Gastrocnemius medialis (tissue), 4 donors: ENCODE measurements at regions not wholly inside any gene's neighbourhood (a gene's known extent, or its start where the extent isn't known, plus 50 kb on each side); places are given as distances from the start of the nearest gene placed in this dataset.

Experiments
- POLR2A ChIP-seq, 2 donors: fragments of 450-650 bp; IDR thresholded peaks; one replicate each; pipeline ENCODE4 v1.6.1; 2017; ENCODE audit warnings: antibody characterized with exemption in 2 of 2, mild to moderate bottlenecking in 2 of 2, moderate library complexity in 2 of 2
- TF ChIP-seq, protein P1 (sequence below), 5 experiments: fragments of 450-650 bp in 3 of 5; fragments of 200-600 bp in 2 of 5; sonication (generic) in 2 of 5; IDR thresholded peaks in 4 of 5; conservative IDR thresholded peaks in 1 of 5; 1 replicate in 4 of 5; 2 replicates in 1 of 5; pipeline ENCODE4 v1.5.1; 2016 to 2019; ENCODE audit warnings: antibody characterized with exemption in 5 of 5, mild to moderate bottlenecking in 3 of 5, moderate library complexity in 3 of 5

DNA sequence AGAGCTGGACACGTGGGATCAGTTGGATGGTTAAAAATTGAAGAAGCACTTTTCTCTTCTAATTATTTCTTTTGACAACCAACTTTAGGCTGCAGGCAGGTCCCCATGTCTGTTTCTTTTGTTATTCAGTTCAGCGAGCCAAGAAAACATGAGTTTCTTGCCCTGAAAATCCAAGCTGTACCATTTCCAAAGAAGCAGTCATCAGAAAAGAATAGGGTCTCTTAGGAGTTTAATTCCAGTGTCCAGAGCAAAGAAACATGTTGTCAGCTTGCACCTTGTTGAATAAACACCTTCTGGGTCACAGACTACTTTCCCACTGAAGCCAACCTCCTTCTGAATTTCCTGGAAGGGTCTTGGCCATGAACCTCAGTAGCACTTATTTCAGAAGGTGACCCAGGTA lies 170.5 kb upstream of the COPS8 start:
- TF ChIP-seq, protein P1, sequence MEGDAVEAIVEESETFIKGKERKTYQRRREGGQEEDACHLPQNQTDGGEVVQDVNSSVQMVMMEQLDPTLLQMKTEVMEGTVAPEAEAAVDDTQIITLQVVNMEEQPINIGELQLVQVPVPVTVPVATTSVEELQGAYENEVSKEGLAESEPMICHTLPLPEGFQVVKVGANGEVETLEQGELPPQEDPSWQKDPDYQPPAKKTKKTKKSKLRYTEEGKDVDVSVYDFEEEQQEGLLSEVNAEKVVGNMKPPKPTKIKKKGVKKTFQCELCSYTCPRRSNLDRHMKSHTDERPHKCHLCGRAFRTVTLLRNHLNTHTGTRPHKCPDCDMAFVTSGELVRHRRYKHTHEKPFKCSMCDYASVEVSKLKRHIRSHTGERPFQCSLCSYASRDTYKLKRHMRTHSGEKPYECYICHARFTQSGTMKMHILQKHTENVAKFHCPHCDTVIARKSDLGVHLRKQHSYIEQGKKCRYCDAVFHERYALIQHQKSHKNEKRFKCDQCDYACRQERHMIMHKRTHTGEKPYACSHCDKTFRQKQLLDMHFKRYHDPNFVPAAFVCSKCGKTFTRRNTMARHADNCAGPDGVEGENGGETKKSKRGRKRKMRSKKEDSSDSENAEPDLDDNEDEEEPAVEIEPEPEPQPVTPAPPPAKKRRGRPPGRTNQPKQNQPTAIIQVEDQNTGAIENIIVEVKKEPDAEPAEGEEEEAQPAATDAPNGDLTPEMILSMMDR (IDR thresholded peaks at IDR 0.05 in 4 of 5, conservative IDR thresholded peaks at IDR 0.05 in 1 of 5), result no peak
- no peak for TF ChIP-seq POLR2A (IDR thresholded peaks at IDR 0.05)
